GM19452 (cell line): ENCODE measurements at regions not wholly inside any gene's neighbourhood (a gene's known extent, or its start where the extent isn't known, plus 50 kb on each side); places are given as distances from the start of the nearest gene placed in this dataset.

ENCODE experiments used
- ATAC-seq: cut with Tn5 transposase; IDR thresholded peaks from one replicate; pipeline ENCODE4 v1.9.1; 2021; ENCODE audit not compliant: unreplicated experiment

DNA sequence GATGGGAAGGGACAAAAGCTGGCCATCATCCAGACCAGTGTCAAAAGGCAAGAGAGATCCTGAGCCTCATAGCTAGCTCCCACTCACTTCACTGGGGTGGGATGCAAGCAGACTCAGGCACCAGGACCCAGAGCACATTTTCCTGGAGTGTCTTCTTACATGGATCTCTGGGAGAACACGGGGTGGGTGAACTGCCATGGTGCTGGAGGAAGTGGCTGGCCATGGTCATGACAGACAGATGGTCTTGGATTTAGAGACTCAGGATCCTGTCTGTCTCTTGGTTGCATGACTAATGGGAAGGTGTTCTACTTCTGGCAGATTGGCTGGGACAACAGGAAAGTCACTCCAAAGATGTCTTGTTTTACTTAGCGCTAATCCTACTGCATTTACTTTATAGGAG is 311.5 kb downstream of the ATP23 start:
- no peak for ATAC-seq

DNA sequence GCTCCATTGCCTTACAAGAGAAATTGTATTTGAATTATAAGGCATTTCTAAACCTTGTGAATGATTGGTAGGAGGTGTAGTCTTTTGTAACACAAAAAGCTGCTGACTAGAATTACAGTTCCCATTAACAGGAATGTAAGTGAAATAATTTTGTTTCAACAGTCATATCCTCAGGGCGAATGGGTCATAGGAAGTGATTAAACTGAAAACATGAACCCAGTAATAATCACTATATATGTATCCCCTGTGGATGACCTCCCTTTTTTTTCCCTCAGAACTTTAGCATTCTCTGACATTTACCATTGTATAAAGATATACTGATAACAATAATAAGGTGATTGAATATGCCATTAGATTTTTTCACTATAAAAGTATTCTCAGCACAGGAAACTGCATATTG is 312.3 kb downstream of the ATP23 start:
- ATAC-seq = no peak

DNA sequence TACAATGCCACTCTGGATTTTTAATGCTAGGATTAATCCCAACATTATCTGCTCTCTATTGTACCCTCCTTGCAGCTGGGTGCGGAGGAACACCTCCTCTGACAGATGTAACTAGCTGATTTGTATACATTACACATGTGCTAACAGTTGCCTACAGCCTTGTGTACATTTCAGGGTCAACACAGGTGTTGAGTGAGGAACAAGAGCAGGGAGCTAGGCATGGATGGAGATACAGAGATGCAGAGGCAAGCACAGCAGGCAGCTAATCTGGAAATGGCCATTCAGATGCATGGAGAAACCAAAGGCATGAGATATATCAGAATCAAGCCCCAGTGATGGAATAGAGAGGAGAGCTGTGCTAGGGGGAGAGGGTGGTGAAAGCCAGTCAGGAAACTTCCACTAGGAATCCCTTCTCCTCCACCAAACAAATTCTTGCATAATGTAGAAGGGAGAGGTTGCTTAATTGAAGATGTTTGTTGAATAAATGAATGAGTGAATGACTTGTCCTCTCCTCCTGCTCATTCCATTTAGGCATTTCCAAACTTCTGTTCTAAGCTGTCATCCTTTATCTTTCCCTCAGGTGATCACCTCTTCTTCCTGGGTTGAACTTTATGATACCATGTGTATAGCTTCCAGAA is 313.2 kb downstream of the ATP23 start:
- no peak for ATAC-seq

DNA sequence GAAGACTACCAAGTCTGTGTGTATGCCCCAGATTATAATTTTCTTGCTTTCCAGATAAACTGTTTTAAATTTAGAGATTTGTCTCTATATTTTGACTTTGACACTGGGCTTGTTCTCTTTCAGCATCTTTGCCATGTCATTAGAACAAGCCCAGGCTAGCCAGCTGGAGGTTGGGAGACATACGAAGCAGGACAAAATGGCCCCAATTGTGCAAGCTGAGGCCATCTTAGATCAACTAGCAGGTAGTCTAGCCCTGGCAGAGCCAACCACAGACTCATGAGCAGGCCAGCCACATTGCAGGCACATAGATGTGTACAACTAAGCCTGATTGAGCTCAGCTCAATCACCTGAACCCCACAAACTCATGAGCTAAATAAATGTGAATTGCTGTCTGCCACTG is 321.4 kb downstream of the ATP23 start:
- ATAC-seq = no peak

DNA sequence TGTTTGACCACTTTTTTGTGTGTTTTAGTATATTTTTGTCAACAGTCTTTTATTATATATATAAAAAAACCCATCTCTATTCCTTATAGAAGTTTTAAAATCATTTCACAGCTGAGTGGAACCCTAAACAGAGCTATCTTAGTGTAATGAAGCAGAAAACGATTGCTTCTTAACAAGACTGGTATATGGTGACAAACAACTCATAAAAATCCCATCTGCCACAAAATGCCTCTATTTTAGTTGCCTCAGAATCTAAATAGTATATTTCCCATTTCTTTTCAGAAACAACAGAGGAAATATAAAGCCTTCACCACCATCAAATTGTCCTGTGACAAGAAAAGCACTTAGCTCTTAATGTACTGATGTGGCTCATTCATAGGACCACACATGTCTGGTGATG is 322.4 kb downstream of the ATP23 start:
- no peak for ATAC-seq

DNA sequence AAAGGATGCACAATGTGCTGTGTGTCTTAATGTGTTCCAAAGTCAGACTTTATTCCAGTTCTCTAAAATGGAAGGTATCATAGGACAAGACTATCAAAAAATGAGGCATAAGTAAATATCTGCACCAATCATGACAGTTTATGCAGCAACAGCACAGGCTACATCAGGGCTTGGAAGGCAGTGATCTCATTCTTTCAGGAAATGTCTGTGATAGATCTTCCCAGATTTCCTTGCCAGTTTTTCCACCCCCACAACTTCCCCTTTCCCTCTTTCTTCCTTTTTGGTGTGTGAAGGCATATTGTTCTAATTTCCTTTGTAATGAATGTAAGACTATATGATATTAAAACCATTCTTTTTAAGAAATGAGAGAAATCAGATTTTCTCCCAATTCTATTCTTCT is 326.7 kb downstream of the ATP23 start:
- ATAC-seq = no peak

DNA sequence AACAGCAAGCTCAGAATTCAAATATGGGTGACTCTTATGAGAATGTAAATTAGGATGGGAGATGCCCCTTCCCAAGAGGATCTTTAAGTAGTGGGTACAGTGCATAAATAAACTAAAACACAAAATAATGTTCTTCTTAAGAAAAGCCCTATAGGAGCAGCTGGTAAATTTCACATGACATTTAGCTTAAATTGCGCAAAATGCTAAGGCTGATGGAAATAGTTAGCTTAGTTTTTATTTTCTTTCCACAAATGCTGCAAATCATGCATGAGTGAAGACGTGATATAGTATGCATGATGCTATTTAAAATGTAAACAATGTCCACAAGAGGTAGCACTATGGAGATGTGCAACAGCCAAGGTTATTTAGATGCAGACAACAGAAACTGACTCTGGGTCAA is 328.1 kb downstream of the ATP23 start:
- no peak for ATAC-seq

DNA sequence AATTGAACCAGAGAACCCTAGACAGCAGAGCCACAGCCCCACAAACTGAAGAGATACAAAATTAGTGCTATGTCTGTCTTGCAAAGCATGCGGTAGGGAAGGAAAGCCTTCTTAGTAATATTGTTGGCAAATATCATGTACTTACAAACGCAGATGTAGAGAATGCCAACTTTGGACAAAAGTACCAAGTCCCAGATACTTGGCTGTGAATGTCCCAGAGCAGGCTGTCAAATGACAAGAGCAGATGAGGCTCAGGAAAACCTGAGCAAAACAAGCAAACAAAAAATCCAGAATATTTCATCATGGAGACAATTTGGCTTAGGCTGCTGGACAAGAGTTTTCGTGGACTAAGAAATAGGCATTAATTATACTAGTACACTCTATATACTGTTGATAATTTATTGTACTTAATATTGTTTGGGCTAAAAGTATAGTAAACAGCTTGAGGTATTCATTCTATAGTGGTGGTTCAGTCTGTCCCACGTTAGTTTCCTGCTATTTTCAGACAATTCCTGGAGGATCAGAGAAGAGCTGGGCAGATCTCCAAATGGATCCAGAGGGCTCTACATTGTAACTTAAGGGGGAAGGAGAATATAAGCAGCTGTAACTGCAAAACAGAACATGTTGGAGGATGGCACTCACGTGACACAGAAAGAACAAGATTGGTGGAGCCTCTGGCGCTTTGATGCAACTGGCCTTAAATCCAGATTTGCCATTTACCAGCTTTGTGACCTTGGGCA is 329.8 kb downstream of the ATP23 start:
- ATAC-seq = no peak

DNA sequence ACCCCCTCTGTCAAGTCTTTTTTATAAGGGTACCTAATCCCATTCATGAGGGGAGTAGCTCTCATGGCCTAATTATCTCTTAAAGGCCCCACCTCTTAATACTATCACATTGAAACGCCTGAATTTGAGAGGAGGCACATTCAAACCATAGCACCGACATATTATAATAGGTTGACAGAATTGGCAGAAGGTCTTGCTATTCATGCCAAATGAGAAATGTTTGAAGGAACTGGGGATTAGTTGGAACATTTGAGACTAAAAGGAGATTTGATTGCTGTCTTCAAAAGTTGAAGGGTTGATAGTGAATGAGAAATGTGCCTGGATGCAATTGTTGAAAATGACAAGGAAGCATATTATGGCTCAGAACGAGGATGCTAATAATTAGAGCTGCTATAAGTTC is 331.1 kb downstream of the ATP23 start:
- ATAC-seq = no peak

DNA sequence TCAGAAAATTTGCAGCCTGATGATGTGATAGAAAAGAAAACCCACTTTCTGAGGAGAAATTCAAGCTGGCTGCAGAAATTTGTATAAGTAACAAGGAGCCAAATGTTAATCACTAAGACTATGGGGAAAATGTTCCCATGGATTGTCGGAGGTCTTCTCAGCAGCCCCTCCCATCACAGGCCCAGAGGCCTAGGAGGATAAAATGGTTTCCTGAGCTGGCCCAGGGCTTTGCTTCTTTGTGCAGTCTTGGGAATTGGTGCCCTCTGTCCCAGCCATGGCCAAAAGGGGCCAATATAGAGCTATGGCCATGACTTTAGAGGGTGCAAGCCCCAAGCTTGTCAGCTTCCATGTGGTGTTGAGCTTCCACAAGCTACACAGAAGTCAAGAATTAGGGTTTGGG is 335.9 kb downstream of the ATP23 start:
- ATAC-seq = no peak

DNA sequence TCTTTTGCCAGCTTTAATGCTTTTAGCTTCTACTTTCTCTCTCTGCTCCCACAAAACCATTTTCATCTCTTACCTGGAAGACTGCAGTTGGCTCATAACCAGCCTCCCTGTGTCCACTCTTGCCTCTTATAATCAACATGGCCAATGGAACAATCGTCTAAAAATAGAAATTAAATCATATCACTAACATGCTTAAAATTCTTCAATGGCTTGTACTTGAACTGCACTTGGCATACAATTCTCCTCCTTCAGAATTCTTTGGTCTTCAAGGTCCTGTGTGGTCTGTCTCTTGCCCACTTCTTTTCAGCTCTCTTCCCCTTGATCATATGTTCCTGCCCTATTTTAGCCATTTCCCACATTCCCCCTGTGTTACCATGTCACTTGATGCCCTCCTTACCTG is 342.2 kb downstream of the ATP23 start:
- no peak for ATAC-seq

DNA sequence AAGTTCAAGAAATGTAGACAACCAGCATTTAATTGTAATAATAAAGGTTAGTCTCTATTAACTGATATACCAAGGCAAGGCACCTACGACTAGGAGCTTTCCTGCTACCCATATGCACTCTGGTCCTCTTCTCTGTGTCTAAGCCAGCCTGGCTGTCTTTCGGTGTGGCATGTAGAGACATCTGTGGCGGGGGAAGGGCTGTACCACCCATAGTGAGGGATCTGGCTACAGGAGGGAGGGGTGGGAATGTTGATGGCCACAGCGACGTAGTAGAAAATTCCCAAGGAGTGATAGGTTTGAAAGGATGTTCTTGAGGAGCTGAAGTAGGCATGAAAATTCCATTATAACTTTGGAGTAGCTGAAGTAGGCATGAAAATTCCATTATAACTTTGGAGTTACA is 344.2 kb downstream of the ATP23 start:
- ATAC-seq = no peak

DNA sequence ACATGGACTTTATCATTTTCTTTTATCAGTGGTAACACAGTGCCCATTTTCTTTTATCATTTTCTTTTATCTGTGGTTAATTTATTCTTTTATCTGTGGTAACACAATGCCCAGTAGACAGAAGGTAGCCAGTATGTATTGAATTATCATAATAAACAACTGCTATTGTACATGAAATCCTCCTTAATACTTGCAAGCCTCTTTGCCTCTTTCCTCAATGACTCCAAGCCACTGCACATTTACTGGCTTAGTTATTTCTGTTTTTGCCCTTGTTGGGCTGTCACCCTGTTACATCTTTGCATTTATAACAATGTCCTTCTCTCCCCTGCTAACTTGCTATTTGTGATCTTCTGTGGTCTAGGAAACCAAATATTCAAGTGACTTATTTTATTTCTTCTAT is 345.0 kb downstream of the ATP23 start:
- ATAC-seq = no peak

DNA sequence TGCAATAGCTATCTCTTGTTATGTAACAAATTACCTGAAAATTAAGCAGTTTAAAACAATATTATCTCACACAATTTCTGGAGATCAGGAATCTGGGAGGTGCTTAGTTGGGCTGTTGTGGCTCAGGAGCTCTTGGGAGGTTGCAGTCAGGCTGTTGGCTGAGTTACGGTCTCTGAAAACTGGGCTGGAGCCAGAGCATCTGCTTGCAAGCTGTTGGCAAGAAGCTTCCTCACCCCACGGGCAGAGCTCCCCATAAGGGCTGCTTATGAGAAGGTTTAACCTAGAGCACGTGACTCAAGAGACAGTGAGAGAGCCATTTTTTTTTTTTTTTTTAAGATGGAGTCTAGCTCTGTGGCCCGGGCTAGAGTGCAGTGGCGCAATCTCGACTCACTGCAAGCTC is 346.8 kb downstream of the ATP23 start:
- ATAC-seq = no peak

DNA sequence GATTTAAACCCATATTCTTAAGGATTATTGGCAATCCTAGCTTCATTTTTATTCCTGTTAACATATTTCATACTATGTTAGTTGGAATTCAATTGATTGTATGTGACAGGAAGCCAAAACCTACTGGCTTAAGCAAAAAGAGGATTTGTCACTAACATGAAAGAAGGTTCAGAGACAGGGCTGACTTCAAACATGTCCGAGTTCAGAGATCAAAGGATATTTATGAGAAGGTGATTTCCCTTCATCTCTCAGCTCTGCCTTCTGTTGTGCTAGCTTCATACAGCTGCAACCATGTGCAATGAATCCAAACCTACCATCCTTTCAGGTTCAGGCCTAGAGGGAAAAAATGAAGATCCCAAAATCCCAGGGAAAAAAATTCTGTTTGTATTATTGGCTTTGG is 349.7 kb downstream of the ATP23 start:
- no peak for ATAC-seq

DNA sequence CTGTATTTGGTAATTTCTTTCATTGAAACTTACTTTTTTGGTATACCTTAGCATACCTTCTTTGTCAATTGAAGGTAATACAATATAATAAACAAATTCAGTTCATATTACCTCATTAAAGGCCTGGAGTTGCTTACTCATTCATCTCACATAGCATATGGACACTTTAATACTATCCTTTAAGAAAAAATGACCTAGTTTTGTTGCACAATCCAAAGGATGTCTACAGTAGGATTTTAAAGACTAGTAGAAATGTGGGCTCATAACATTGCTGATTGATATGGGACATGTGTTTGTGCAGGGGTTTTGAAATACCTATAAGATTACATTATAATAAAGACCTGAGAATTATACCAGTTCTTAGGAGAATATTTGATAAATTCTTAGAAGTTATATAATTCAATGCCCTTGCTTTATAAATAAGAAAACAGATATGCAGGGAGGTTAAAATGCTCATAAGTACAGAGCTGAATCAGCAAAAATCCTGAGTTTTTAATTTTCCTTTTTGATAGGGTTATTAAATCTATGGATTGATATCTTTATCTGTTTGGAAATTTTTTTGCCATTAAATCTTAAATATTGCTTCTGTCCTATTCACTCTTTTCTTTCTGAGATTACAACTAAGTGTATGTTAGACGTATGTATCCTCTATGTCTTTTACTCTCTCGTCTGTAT is 352.1 kb downstream of the ATP23 start:
- ATAC-seq = no peak

DNA sequence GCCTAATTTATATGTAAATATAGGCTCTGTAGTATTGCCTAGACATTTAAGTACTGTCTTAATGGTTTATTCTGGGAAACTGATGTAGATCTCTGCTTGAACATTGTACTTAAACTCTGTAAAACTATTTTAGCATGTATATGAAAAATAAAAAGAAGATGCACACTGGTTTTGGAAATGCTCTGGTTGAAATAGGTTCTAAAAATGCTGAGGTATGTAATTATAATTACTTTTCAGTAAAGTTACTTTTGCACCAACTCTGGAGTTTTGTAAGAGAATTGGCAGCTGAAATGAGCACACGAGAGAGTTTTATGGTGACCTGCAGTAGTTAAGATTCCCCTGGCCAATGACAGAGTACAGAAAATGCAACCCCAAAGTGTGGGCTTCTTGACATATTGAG is 353.9 kb downstream of the ATP23 start:
- ATAC-seq = no peak

DNA sequence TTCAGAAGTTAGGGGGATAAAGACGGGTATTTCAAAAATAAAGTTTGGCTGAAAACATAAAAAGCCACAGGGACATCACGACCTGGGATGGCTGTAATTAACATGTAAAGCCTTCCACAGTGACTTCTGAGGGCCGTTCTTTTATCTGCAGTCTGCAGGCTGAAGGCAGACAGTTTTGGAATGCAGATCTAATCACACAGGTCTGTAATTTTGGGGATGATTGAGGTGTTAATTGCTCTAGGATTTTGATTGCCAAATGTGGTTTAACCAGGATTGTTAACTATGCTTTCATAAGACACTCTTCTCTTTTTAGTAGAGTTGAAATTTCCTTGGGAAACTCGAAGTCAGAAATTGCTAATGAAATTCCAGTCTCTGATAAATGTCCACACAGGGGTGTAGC is 355.5 kb downstream of the ATP23 start:
- no peak for ATAC-seq

DNA sequence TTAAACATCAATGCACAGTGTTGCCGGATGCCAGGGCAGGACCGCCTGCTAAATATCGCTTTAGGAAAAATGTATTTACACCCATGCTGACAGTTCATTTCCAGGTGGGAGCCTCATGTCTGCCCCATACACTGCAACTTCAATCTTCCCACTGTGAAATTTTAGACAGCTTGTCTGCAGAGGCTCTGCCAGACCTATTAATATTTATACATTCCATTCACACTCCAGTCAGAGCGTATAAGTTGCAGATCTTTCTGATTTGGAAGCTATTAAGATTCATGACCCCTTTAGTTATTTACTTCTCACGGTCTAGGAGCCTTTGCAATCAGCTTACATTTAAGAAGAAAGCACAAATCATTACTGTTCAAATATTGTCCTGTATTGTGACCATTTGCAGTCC is 357.4 kb downstream of the ATP23 start:
- ATAC-seq = no peak

DNA sequence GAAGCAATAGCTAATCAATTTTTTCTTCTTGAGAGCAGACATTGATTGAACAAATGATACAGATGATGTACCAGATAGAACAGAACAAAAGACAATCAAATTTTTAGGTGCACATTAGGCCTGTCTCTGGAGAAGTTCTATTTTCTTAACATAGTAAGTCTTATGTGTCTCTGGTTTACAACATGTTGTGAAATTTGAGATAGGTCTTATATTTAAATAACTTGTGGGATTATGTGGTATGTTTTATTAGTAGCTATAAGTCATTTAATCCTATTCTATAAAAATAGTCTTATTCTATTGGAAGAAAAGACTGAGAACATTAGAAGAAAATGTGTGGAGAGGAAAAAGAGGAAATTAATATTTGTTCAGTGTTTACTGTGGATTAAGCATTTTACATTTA is 358.0 kb downstream of the ATP23 start:
- no peak for ATAC-seq

DNA sequence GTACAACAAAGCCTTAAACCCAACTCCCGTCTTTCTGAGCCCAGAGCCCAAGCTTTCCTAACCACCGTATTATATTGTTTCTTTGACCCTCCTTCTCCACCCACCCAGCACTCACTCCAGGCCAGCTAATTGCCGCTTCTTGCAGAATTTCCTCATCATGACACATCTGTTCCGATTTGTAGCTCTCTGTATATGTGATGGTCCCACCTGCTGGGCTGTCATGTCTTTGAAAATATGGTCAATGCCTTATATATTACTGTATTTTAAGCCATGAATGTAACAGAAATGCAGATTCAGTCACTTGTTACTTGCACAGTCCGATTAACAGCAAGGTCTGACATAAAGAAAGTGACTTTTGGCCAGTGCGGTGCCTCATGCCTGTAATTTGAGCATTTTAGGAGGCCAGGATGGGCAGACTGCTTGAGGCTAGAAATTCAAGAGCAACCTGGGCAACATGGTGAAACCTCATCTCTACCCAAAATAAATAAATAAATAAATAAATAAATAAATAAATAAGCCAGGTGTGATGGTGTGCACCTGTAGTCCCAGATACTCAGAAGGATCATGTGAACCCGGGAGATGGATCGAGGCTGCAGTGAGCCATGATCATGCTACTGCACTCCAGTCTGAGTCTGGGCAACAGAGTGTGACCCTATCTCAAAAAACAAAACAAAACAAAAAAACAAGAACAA is 359.8 kb downstream of the ATP23 start:
- ATAC-seq = no peak

DNA sequence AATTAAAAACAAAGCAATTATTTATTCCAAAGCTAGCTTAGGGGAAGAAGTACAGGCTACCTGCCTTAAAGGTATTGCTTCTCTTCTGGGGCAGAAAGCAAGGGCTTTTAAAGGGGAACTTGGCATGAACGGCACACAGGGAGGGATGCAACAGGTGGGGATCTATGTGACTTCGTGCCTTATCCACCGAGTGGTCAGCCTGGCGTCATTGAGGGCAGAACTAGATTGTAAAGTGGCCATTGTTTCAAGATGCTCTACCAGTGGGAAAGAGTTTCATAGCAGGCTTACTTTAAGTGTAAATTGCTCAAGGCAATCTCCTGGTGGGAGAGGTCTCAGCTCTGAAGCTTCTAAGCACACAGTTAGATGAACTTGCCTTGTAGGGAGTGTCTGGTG is 360.4 kb downstream of the ATP23 start:
- ATAC-seq = no peak
